OCI-LY1 (cell line): ENCODE measurements at regions not wholly inside any gene's neighbourhood (a gene's known extent, or its start where the extent isn't known, plus 50 kb on each side); places are given as distances from the start of the nearest gene placed in this dataset.

ENCODE experiments used
- EZH2 ChIP-seq: fragments of 200-600 bp; sonication (generic), shearing (Covaris generic); IDR thresholded peaks from 2 replicates; pipeline ENCODE4 v1.8.0; 2017; ENCODE audit warnings: borderline replicate concordance, mixed run types, mild to moderate bottlenecking, antibody characterized with exemption, low read length, moderate library complexity, mixed read lengths
- TF ChIP-seq, protein P1 (sequence below): fragments of 200-600 bp; sonication (generic), shearing (Covaris generic); IDR thresholded peaks from 2 replicates; pipeline ENCODE4 v1.5.1; 2017; ENCODE audit warnings: mild to moderate bottlenecking, antibody characterized with exemption, low read length, moderate library complexity, mixed read lengths

DNA sequence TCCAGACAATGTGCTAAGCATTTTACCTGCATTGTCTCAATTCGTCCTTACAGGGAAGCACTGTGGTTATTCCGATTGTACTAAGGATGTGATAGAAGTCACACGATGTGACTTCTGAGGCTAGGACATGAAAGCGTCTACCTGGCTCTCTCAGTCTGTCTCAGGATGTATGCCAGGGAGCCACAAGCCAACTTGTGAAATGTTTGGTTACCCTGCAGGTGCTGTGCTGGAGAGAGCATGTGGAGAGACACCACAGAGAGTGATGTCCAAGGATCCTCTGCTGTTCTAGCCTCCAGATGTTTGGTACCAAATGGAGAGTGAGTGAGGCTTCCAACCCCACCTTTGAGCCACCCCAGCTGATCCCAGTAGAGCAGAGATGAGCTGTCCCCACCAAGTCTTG lies 120.1 kb upstream of the IL12B start:
- TF ChIP-seq, protein P1, sequence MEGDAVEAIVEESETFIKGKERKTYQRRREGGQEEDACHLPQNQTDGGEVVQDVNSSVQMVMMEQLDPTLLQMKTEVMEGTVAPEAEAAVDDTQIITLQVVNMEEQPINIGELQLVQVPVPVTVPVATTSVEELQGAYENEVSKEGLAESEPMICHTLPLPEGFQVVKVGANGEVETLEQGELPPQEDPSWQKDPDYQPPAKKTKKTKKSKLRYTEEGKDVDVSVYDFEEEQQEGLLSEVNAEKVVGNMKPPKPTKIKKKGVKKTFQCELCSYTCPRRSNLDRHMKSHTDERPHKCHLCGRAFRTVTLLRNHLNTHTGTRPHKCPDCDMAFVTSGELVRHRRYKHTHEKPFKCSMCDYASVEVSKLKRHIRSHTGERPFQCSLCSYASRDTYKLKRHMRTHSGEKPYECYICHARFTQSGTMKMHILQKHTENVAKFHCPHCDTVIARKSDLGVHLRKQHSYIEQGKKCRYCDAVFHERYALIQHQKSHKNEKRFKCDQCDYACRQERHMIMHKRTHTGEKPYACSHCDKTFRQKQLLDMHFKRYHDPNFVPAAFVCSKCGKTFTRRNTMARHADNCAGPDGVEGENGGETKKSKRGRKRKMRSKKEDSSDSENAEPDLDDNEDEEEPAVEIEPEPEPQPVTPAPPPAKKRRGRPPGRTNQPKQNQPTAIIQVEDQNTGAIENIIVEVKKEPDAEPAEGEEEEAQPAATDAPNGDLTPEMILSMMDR: no peak
- no peak for TF ChIP-seq EZH2
